ENCODE measurements at regions not wholly inside any gene's neighbourhood (a gene's known extent, or its start where the extent isn't known, plus 50 kb on each side); places are given as distances from the start of the nearest gene placed in this dataset.

DNA sequence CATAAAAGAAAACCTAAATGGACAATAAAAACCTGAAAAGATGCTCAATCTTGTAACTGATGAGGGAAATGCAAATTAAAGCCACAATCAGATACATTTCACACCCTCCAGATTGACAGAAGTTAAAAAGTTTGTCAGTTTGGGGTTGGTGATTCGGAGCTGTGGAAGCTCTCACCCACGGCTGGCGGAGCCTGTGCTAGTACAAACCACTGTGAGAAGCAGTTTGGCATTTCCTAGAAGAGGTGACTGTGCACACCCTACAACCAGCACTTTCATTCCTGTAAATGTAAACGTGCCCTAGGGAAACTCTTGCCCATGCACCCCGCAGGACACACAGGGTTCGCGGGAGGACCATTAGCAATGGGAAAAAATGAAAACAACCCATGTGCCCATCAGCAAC lies 114.1 kb downstream of the BMS1 start:
- TF ChIP-seq CTCF (conservative IDR thresholded peaks at IDR 0.05; ENCODE audit: low read depth, low read length) (no peak), EZH2 (IDR thresholded peaks at IDR 0.05; ENCODE audit: borderline replicate concordance, low read depth, low read length, poor library complexity, severe bottlenecking) (no peak)

Data from A673 (cell line).